ENCODE measurements at regions not wholly inside any gene's neighbourhood (a gene's known extent, or its start where the extent isn't known, plus 50 kb on each side); places are given as distances from the start of the nearest gene placed in this dataset.

GRCh38 chr5:125877248-125877647 lies 546.0 kb upstream of the GRAMD2B start:
- TF ChIP-seq CTCF (conservative IDR thresholded peaks at IDR 0.05; ENCODE audit: low read depth, low read length): no peak
- TF ChIP-seq EZH2phosphoT487 (IDR thresholded peaks at IDR 0.05; ENCODE audit: borderline replicate concordance, low read length): no peak
- no peak for TF ChIP-seq EZH2 (IDR thresholded peaks at IDR 0.05; ENCODE audit: low read length, unreplicated experiment)
